HPDE6-E6E7 (cell line): ENCODE measurements at regions not wholly inside any gene's neighbourhood (a gene's known extent, or its start where the extent isn't known, plus 50 kb on each side); places are given as distances from the start of the nearest gene placed in this dataset.

ENCODE experiments used
- DNase-seq: peaks from one replicate; pipeline ENCODE4 v3.0.0; 2011; ENCODE audit warnings: missing footprints; ENCODE audit errors: extremely low spot score

- no peak for DNase-seq
Observed at GRCh38 chr2:226620176-226620575, 179.4 kb downstream of the IRS1 start.

- DNase-seq: no peak
Observed at GRCh38 chr2:226619707-226620106, 179.9 kb downstream of the IRS1 start.

- DNase-seq: no peak
Observed at GRCh38 chr2:226618875-226619605, 180.6 kb downstream of the IRS1 start.

GRCh38 chr2:226618544-226618874 is 181.1 kb downstream of the IRS1 start:
- no peak for DNase-seq

- no peak for DNase-seq
Observed at GRCh38 chr2:226615891-226616290, 183.7 kb downstream of the IRS1 start.

- DNase-seq: peak; percentile 36
Observed at GRCh38 chr2:226611944-226612318, 187.7 kb downstream of the IRS1 start.

- no peak for DNase-seq
Observed at GRCh38 chr2:226611196-226611943, 188.2 kb downstream of the IRS1 start.

GRCh38 chr2:226609366-226609765 is 190.3 kb downstream of the IRS1 start:
- no peak for DNase-seq

- no peak for DNase-seq
Observed at GRCh38 chr2:226608451-226608850, 191.2 kb downstream of the IRS1 start.

DNA sequence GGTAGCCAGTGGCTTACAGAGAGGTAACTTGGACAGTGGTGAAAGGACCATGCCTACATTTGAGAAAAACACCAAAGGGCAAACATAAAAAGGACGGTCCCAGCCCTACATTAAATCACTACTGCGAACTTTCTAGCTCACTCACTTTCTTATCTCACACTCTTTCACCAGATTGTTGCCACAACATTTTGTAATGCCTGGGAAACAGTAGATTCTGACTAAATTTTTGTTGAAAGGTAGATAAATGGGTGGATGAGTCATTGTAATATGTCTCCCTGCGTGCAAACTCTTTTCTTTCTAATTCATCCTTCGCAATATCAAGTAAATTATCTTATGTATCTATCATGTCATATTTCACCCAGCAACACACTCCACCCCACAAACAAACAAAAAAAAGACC is 192.2 kb downstream of the IRS1 start:
- no peak for DNase-seq

DNA sequence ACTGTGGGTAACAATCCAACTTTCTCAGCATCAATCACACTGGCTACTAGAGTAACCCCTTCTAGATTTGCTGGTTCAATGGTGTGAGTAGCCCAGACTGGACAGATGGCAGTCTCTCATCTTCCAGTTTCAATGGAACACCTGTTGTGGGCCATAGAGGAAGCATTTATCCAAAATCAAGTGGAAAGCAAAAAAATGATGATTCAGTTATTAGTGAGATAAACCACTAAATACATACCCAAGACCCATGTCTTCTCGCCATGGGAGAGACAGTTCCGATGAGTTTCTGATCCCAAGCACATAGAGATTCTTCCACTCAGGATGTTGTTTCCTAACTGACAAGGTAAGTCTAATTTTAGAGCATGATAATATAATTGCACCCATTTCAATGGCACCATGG is 194.0 kb downstream of the IRS1 start:
- no peak for DNase-seq

DNA sequence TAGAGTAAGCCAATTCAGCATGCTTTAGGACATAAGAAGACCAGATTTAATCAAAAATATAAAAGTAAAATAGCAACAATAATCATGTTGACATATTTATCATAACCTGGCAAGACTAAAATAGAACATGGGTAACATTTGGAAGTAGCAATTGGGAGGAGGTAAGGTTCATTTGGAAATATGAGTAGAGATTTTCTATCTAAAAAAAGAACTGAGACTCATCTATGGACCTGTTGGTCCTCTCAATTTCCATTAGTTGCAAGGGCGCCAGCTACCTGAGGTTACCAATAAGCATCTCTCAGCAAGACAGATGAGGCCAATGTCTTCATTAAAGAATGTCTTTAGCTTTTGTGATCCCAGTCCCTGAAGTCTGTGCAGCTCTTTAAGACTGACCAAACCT is 196.0 kb downstream of the IRS1 start:
- no peak for DNase-seq

DNA sequence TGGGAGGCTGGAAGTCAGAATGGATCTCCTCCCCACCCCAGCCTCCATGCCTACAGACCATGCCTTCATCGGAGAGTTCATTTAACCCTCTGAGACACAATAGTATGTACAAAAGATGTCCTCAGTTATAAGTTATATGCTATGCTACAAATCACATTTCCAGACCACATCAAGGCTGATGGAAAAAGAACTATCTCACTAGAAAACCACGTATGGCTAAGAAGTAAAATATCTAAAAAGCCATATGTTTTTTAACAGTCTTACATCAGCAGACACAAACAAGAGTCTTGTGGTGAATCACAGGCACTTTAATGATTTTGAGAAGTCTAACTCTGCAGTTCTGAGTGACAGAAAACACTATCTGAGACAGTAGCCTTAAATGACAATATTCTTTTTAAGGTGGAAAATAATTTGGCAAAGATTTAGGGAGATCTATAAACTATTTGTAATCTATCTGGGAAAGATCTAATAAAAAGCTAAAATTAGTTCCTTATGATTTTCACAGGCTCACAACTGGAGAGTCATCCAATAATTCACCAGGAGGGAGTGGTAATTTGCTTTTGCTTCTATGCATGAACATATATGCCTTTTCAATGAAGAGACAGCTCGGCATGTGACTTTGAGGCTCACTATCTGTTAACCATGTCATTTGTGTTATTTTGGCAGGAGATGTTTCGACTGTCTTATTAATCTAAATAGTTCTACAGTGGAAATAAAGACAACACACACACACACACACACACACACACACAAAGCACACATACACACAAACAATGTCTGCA is 197.5 kb downstream of the IRS1 start:
- no peak for DNase-seq

GRCh38 chr2:226600802-226601201 is 198.8 kb downstream of the IRS1 start:
- DNase-seq: no peak

DNA sequence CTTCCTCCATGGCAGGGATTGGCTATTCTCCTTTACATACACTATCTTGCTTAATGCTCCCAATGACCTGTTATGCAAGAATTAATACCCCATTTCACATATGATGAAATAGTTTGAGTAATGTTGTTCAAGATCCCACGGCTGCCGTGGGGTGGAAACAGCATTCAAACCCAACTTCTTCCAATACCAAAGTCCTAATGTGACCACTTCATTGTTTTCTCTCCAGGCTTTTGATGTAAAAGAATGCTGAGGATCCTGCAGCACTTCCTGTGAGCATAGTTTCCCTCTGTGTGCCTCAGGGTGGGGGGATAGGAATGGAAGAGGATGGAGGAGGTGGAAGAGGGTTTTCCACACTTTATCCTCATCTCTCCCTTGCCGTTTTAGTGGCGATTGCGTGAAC is 199.4 kb downstream of the IRS1 start:
- no peak for DNase-seq

- DNase-seq: no peak
Observed at GRCh38 chr2:226589043-226589442, 210.6 kb downstream of the IRS1 start.

DNA sequence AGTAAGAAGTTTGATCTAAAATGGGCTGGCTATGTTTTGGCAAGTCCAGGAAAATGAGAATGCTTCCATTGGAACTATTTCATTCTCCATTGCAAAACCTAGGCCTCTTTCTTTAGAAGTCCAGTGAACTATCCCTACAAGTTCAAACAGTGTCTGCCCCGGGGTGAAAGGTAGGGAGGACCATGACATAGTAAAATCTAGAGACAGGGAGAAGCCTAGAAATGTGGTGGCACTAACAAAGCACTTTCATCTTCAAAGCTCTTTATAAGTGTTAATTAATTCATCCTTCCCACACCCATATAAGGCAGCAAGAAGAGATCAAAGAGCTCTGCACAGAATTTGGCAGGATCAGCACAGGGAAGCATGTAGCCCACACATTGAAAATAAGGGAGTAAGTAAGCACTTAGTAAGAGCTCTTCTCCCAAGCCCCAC is 214.5 kb downstream of the IRS1 start:
- no peak for DNase-seq

DNA sequence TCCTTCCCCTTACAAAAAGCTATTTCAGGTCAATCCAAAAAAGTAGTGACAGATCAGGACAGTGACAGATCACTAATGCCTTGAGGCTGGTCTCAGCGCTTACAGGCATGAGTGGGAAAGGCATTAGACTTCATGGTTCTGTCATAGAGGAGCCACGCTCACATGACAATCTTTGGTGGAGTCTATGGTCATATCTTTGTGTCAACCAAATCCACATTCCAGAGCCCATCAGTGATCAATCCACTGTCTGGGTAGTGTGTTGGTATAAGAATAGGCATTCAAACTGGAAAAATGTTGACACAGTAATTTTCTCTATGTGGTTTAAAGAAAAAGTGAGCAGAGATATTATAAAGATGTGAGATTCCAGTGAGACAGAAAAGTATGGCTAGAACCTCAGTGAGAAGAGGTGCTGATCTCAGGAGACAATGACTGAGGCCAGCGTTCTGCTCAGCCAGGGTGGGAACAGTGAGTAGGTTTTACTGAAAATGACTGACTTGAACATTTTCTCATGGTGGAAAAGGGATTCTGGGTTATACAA is 215.0 kb downstream of the IRS1 start:
- no peak for DNase-seq

GRCh38 chr2:226583715-226584114 is 215.9 kb downstream of the IRS1 start:
- DNase-seq: peak; percentile 49

GRCh38 chr2:226581661-226582060 is 218.0 kb downstream of the IRS1 start:
- no peak for DNase-seq

GRCh38 chr2:226581004-226581403 is 218.6 kb downstream of the IRS1 start:
- DNase-seq: no peak

GRCh38 chr2:226580403-226580802 is 219.2 kb downstream of the IRS1 start:
- DNase-seq: no peak
